IMR-90 (cell line): ENCODE measurements at regions not wholly inside any gene's neighbourhood (a gene's known extent, or its start where the extent isn't known, plus 50 kb on each side); places are given as distances from the start of the nearest gene placed in this dataset.
"Not testable (repeated sequence)": the region's sequence is repeated elsewhere in the genome, so short reads cannot be mapped to it uniquely, and the experiment has no call there.

Source experiments
- ATAC-seq: fragments of 200-7000 bp; cut with Tn5 transposase; 2 replicates; pipeline ENCODE4 v1.9.1; 2020; ENCODE audit warnings: low read depth, mild to moderate bottlenecking, moderate library complexity
- BruUV-seq: library from RNA; stranded (reverse); fragments of 400-500 nt; replicated peaks from 2 replicates; lab custom pipeline; 2021; lab: Mats Ljungman, UMichigan
- CTCF ChIA-PET: fragments of 300-600 bp; formaldehyde crosslinking; extraction: SDS; loops from one replicate; lab custom pipeline; 2021; ENCODE audit warnings: antibody characterized with exemption; lab: Yijun Ruan, JAX
- POLR2A ChIA-PET: fragments of 300-600 bp; sonication (Branson Sonifier 250); formaldehyde crosslinking; loops from one replicate; lab custom pipeline; 2022; ENCODE audit warnings: antibody characterized with exemption; ENCODE audit not compliant: unreplicated experiment; lab: Charles Lee
- DNase-seq: peaks from one replicate; pipeline ENCODE4 v3.0.0; 2013
- H2AFZ ChIP-seq: replicated peaks from 2 replicates; pipeline ENCODE3; 2013; ENCODE audit warnings: low read length, mild to moderate bottlenecking; ENCODE audit not compliant: poor library complexity
- H2AK5ac ChIP-seq: 2 replicates; pipeline ENCODE4 v1.6.1; 2013; ENCODE audit warnings: low read depth, low read length, inconsistent platforms
- H2AK9ac ChIP-seq: replicated peaks from 2 replicates; pipeline ENCODE3; 2013; ENCODE audit warnings: mild to moderate bottlenecking, low read depth, low read length, moderate library complexity; ENCODE audit not compliant: poor library complexity
- H2BK120ac ChIP-seq: 2 replicates; pipeline ENCODE4 v1.6.1; 2013; ENCODE audit warnings: low read depth, low read length, inconsistent platforms
- H2BK15ac ChIP-seq: 3 replicates; pipeline ENCODE4 v1.6.1; 2013; ENCODE audit warnings: low read depth, low read length, inconsistent platforms
- H2BK20ac ChIP-seq: 2 replicates; pipeline ENCODE4 v1.6.1; 2013; ENCODE audit warnings: low read depth, mild to moderate bottlenecking, inconsistent platforms, low read length, moderate library complexity
- H2BK5ac ChIP-seq: 2 replicates; pipeline ENCODE4 v1.6.1; 2013; ENCODE audit warnings: mild to moderate bottlenecking, low read depth, low read length, inconsistent platforms; ENCODE audit not compliant: poor library complexity, severe bottlenecking
- H3K14ac ChIP-seq: replicated peaks from 2 replicates; pipeline ENCODE4 v1.6.1; 2013; ENCODE audit warnings: low read depth, low read length, inconsistent platforms
- H3K18ac ChIP-seq: 2 replicates; pipeline ENCODE4 v1.6.1; 2013; ENCODE audit warnings: low read depth, low read length, control low read depth
- H3K23ac ChIP-seq: 2 replicates; pipeline ENCODE4 v1.6.1; 2013; ENCODE audit warnings: low read depth, low read length, inconsistent platforms
- H3K27ac ChIP-seq: 2 replicates; pipeline ENCODE4 v1.5.1; 2013; ENCODE audit warnings: mild to moderate bottlenecking, control low read depth, low read length; ENCODE audit not compliant: insufficient read depth
- H3K27me3 ChIP-seq: 2 replicates; pipeline ENCODE4 v1.6.1; 2013; ENCODE audit warnings: low read length; ENCODE audit not compliant: control insufficient read depth, insufficient read depth
- H3K36me3 ChIP-seq: 2 replicates; pipeline ENCODE4 v1.6.1; 2013; ENCODE audit warnings: low read length, mixed read lengths; ENCODE audit not compliant: control insufficient read depth, insufficient read depth
- H3K4ac ChIP-seq: 2 replicates; pipeline ENCODE4 v1.6.1; 2013; ENCODE audit warnings: low read depth, low read length, inconsistent platforms
- H3K4me1 ChIP-seq: 2 replicates; pipeline ENCODE4 v1.6.1; 2013; ENCODE audit warnings: low read length, mixed read lengths; ENCODE audit not compliant: control insufficient read depth, insufficient read depth
- H3K4me2 ChIP-seq: 2 replicates; pipeline ENCODE4 v1.6.1; 2013; ENCODE audit warnings: low read depth, mild to moderate bottlenecking, control low read depth, low read length, moderate library complexity
- H3K4me3 ChIP-seq: 2 replicates; pipeline ENCODE4 v1.5.1; 2013; ENCODE audit warnings: low read depth, mild to moderate bottlenecking, control low read depth, low read length, moderate library complexity; ENCODE audit not compliant: insufficient read depth
- H3K56ac ChIP-seq: 2 replicates; pipeline ENCODE4 v1.6.1; 2013; ENCODE audit warnings: low read length, inconsistent platforms; ENCODE audit not compliant: insufficient read depth; ENCODE audit errors: extremely low read depth
- H3K79me1 ChIP-seq, 2 experiments: 2 replicates each; pipeline ENCODE4 v1.6.1; 2013; ENCODE audit warnings: low read length in 2 of 2, inconsistent platforms in 1 of 2, low read depth in 1 of 2
- H3K9ac ChIP-seq: 2 replicates; pipeline ENCODE4 v1.6.1; 2013; ENCODE audit warnings: low read depth, low read length, control low read depth
- H3K9me1 ChIP-seq: 2 replicates; pipeline ENCODE4 v1.6.1; 2013; ENCODE audit warnings: low read length, inconsistent platforms; ENCODE audit not compliant: insufficient read depth
- H3K9me3 ChIP-seq: 2 replicates; pipeline ENCODE4 v1.6.1; 2013; ENCODE audit warnings: low read length; ENCODE audit not compliant: control insufficient read depth, insufficient read depth
- H4K20me1 ChIP-seq: 2 replicates; pipeline ENCODE4 v1.6.1; 2013; ENCODE audit warnings: low read length, inconsistent platforms; ENCODE audit not compliant: insufficient read depth
- H4K5ac ChIP-seq: 2 replicates; pipeline ENCODE4 v1.6.1; 2013; ENCODE audit warnings: mild to moderate bottlenecking, low read depth, low read length, control low read depth
- H4K8ac ChIP-seq, 2 experiments: 2 replicates each; pipeline ENCODE4 v1.6.1; 2013; ENCODE audit warnings: low read depth in 2 of 2, low read length in 2 of 2, control low read depth in 1 of 2, inconsistent platforms in 1 of 2
- H4K91ac ChIP-seq: 2 replicates; pipeline ENCODE4 v1.6.1; 2013; ENCODE audit warnings: low read depth, low read length, inconsistent platforms; ENCODE audit not compliant: insufficient read depth
- NFE2L2 ChIP-seq: fragments of 150-350 bp; IDR thresholded peaks from 2 replicates; pipeline ENCODE4 v1.6.1; 2016; ENCODE audit warnings: low read depth, mild to moderate bottlenecking, low read length
- WGBS, 2 experiments: methylation state at CpG; one replicate each; pipeline versions ENCODE4 v1.1.5 to v1.1.7; 2013; ENCODE audit warnings: missing lambda C conversion rate in 2 of 2; ENCODE audit not compliant: insufficient read length in 1 of 2; ENCODE audit errors: extremely low coverage in 2 of 2; 5-methylcytosine and 5-hydroxymethylcytosine counted together
- dilution Hi-C: fragments of 300-500 bp; cut with HindIII; formaldehyde crosslinking; loops from one replicate; pipeline ENCODE4 v1.14.3; 2018; ENCODE audit warnings: low sequenced_read_pairs; ENCODE audit not compliant: unreplicated experiment
- in situ Hi-C: fragments of 300-500 bp; cut with MboI; formaldehyde crosslinking; loops from 3 replicates; pipeline ENCODE4 v1.14.3; 2019; ENCODE audit warnings: low sequenced_read_pairs, inconsistent platforms, mixed read lengths
- intact Hi-C: fragments of 100-400 bp; cut with micrococcal nuclease; formaldehyde crosslinking; loops from 2 replicates; pipeline ENCODE4 v1.10.0; 2022

DNA sequence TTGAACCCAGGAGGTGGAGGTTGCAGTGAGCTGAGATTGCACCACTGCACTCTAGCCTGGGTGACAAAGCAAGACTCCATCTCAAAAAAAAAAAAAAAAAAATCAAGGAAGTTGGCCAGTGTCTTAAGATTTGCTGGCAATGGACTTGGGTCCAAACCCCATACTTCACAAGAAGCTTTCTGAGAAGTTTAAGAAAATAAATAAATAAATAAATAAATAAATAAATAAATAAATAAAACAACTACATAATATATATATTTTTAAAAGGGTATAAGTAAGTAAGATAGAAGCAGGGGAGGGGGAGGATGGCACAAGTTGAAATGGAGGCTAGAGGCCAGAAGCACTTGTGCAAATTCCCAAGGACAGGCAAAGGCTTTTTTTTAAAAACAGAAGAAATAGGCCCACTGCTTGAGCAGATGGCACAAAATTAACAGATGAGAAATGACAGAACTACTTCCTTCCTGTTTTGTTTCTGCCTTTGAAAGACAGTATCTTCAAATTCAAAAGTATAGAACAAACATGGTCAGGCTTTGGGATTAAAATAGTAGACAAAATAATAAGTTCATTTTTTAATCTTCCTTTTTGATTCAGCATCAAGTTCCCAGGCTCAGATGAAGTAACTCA lies 287.7 kb downstream of the ALDH8A1 start:
- Histone ChIP-seq H4K8ac (no peak overlapping the region), H3K27ac (no peak overlapping the region), H3K36me3 (no peaks in the 10 kb centered on the region), H3K4me3 (no peak overlapping the region), H2AFZ (no peak overlapping the region), H2BK5ac (no peak overlapping the region), H3K56ac (no peak overlapping the region), H3K23ac (no peak overlapping the region), H3K27me3 (no peaks in the 10 kb centered on the region), H4K91ac (no peak overlapping the region), H3K9me3 (no peaks in the 10 kb centered on the region), H3K79me1 (no peaks in the 10 kb centered on the region), H2AK5ac (no peak overlapping the region), H3K14ac (no peak overlapping the region), H3K4me1 (peaks cover 15% of the 10 kb centered on the region), H3K4me2 (no peak overlapping the region), H3K18ac (no peak overlapping the region), H4K20me1 (no peaks in the 10 kb centered on the region), H3K9me1 (peaks cover 6% of the 10 kb centered on the region), H2BK15ac (no peak overlapping the region), H3K4ac (no peak overlapping the region), H2AK9ac (no peak overlapping the region), H2BK20ac (no peak overlapping the region; the same call in 1 of the 2 replicates), H3K9ac (no peak overlapping the region), H4K5ac (no peak overlapping the region), H2BK120ac (no peak overlapping the region)
- dilution Hi-C loops (no loop called here), intact Hi-C loops (loop anchor here (5.0 kb wide), 1 partner anchor 80 kb away; no protein-coding TSS in a partner anchor), in situ Hi-C loops (no loop called here)
- TF ChIP-seq NFE2L2: no peak
- ChIA-PET POLR2A (no interaction called here), CTCF (no interaction called here)
- ATAC-seq (no peak), DNase-seq (no peak)
- BruUV-seq: no TSS peak

GRCh38 chr6:134659885-134660284 lies 290.0 kb downstream of the ALDH8A1 start:
- intact Hi-C loops: loop anchor here (5.0 kb wide), 1 partner anchor 82 kb away; no protein-coding TSS in a partner anchor
- H3K4me2 ChIP-seq, H3K36me3 ChIP-seq, H3K18ac ChIP-seq, H3K9me1 ChIP-seq, H3K56ac ChIP-seq, H2BK20ac ChIP-seq, BruUV-seq, POLR2A ChIA-PET, H3K14ac ChIP-seq, H4K8ac ChIP-seq, H2AFZ ChIP-seq, H4K20me1 ChIP-seq, H2BK5ac ChIP-seq, H3K79me1 ChIP-seq, CTCF ChIA-PET, H3K9ac ChIP-seq, H3K9me3 ChIP-seq, ATAC-seq, H3K27ac ChIP-seq, in situ Hi-C loops, DNase-seq, H3K27me3 ChIP-seq, H4K5ac ChIP-seq, H2AK9ac ChIP-seq, H3K4me3 ChIP-seq, H2AK5ac ChIP-seq, H3K23ac ChIP-seq, dilution Hi-C loops, H4K91ac ChIP-seq, H3K4ac ChIP-seq: not testable (repeated sequence)
- no CpG with 5 or more reads among the region's 1 CpG for WGBS, 2 experiments
- H2BK15ac ChIP-seq: 0 out of 3 replicates have a peak overlapping the region, but pooled peaks have one; percentile 52
- peak overlapping the region; percentile 12; the same call in 1 of the 2 replicates for H2BK120ac ChIP-seq
- peaks cover 11% of the 10 kb centered on the region for H3K4me1 ChIP-seq
